K562 (cell line): ENCODE measurements at regions not wholly inside any gene's neighbourhood (a gene's known extent, or its start where the extent isn't known, plus 50 kb on each side); places are given as distances from the start of the nearest gene placed in this dataset.

Experiments
- ATAC-seq: fragments of 200-7000 bp; cut with Tn5 transposase; 3 replicates; pipeline ENCODE4 v1.9.1; 2020; ENCODE audit warnings: moderate library complexity
- BruUV-seq: library from RNA; stranded (reverse); fragments of 400-500 nt; replicated peaks from 2 replicates; lab custom pipeline; 2021; lab: Mats Ljungman, UMichigan
- CTCF ChIA-PET: fragments of 300-600 bp; formaldehyde crosslinking; extraction: SDS; loops from one replicate; lab custom pipeline; 2021; ENCODE audit warnings: low intra/inter-chr PET ratio; lab: Yijun Ruan, JAX
- POLR2A ChIA-PET: fragments of 300-600, 350-650 bp; sonication (Branson Sonifier 250); formaldehyde crosslinking; extraction: SDS; loops from one replicate; lab custom pipeline; 2021; ENCODE audit warnings: antibody characterized with exemption, inconsistent platforms; lab: Yijun Ruan, JAX
- DNase-seq, 4 experiments: peaks; one replicate each; pipeline versions ENCODE4 v3.0.0 to v3.0.0-alpha.2; 2011 to 2018; ENCODE audit warnings: low spot score in 3 of 4, mixed read lengths in 3 of 4; ENCODE audit errors: extremely low read depth in 1 of 4
- FAIRE-seq: peaks from 2 replicates; lab custom pipeline; 2011; peaks lifted over from hg19 to GRCh38; lab: Jason Lieb, UNC
- H2AFZ ChIP-seq: 2 replicates; pipeline ENCODE4 v1.6.0; 2011; ENCODE audit warnings: low read depth, low read length, control low read depth, inconsistent platforms
- H3K27ac ChIP-seq: fragments of 200-600 bp; 3 replicates; pipeline ENCODE4 v1.8.0; 2011; ENCODE audit warnings: low read depth, mild to moderate bottlenecking, control low read depth, inconsistent platforms, low read length, moderate library complexity, mixed read lengths; ENCODE audit errors: extremely low read depth
- H3K27me3 ChIP-seq, 2 experiments: fragments of 300-600 bp in 1 of 2; 2 replicates in 1 of 2; 3 replicates in 1 of 2; pipeline versions ENCODE4 v1.6.0 to v1.8.0; 2011; ENCODE audit warnings: inconsistent platforms in 2 of 2, low read length in 2 of 2, mild to moderate bottlenecking in 1 of 2, mixed read lengths in 1 of 2, moderate library complexity in 1 of 2; ENCODE audit not compliant: control insufficient read depth in 2 of 2, insufficient read depth in 2 of 2
- H3K36me3 ChIP-seq: fragments of 300-600 bp; 3 replicates; pipeline ENCODE4 v1.8.0; 2011; ENCODE audit warnings: mild to moderate bottlenecking, low read length, inconsistent platforms; ENCODE audit not compliant: control insufficient read depth, insufficient read depth
- H3K4me1 ChIP-seq, 2 experiments: fragments of 200-600 bp in 1 of 2; replicated peaks in 1 of 2; 2 replicates in 1 of 2; 3 replicates in 1 of 2; pipeline versions ENCODE4 v1.5.1 to v1.8.0; 2011; ENCODE audit warnings: inconsistent platforms in 2 of 2, low read length in 2 of 2, mild to moderate bottlenecking in 1 of 2, mixed read lengths in 1 of 2, moderate library complexity in 1 of 2; ENCODE audit not compliant: control insufficient read depth in 2 of 2, insufficient read depth in 2 of 2
- H3K4me2 ChIP-seq: 2 replicates; pipeline ENCODE4 v1.6.1; 2011; ENCODE audit warnings: low read length, control low read depth, inconsistent platforms, mixed read lengths; ENCODE audit not compliant: insufficient read depth
- H3K4me3 ChIP-seq: fragments of 200-600 bp; sonication (generic), shearing (Covaris generic); 2 replicates; pipeline ENCODE4 v1.5.1; 2016; ENCODE audit warnings: control low read depth, inconsistent platforms
- H3K79me2 ChIP-seq: fragments of 200-600 bp; 3 replicates; pipeline ENCODE4 v1.8.0; 2011; ENCODE audit warnings: low read length, inconsistent platforms; ENCODE audit not compliant: control insufficient read depth, insufficient read depth
- H3K9ac ChIP-seq, 2 experiments: 2 replicates each; pipeline versions ENCODE4 v1.6.0 to v1.6.1; 2011; ENCODE audit warnings: low read depth in 2 of 2, low read length in 2 of 2, control low read depth in 1 of 2, inconsistent platforms in 1 of 2, mild to moderate bottlenecking in 1 of 2, mixed read lengths in 1 of 2; ENCODE audit not compliant: insufficient read depth in 1 of 2
- H3K9me1 ChIP-seq: one replicate; pipeline ENCODE4 v1.6.0; 2011; ENCODE audit warnings: inconsistent platforms, mild to moderate bottlenecking, low read length, moderate library complexity; ENCODE audit not compliant: control insufficient read depth, insufficient read depth
- H3K9me3 ChIP-seq: replicated peaks from 2 replicates; pipeline ENCODE4 v1.5.1; 2011; ENCODE audit warnings: low read depth, low read length, inconsistent platforms; ENCODE audit not compliant: control insufficient read depth, insufficient read depth
- H4K20me1 ChIP-seq: replicated peaks from 2 replicates; pipeline ENCODE4 v1.6.1; 2011; ENCODE audit warnings: low read length, inconsistent platforms, mixed read lengths; ENCODE audit not compliant: control insufficient read depth, insufficient read depth
- CBX3 ChIP-seq, 2 experiments: IDR thresholded peaks; 1 replicate in 1 of 2; 2 replicates in 1 of 2; pipeline ENCODE4 v1.6.1; 2012; ENCODE audit warnings: inconsistent platforms in 2 of 2, low read length in 2 of 2, borderline replicate concordance in 1 of 2, control low read depth in 1 of 2
- DEAF1 ChIP-seq: fragments of 450-650 bp; formaldehyde crosslinking; IDR thresholded peaks from 2 replicates; pipeline ENCODE4 v1.4.0; 2020; ENCODE audit warnings: mild to moderate bottlenecking, moderate library complexity
- FOXA3 ChIP-seq, 2 experiments: fragments of 450-650 bp in 1 of 2; sonication (generic) in 1 of 2; formaldehyde crosslinking; IDR thresholded peaks in 1 of 2; conservative IDR thresholded peaks in 1 of 2; 2 replicates each; pipeline versions ENCODE4 v1.4.0 to v1.8.0; 2020 to 2022; ENCODE audit warnings: mild to moderate bottlenecking in 2 of 2, missing genetic modification reagents in 1 of 2
- KAT7 ChIP-seq: sonication (generic); formaldehyde crosslinking; IDR thresholded peaks from 2 replicates; pipeline ENCODE4 v1.8.0; 2022; ENCODE audit warnings: missing genetic modification reagents, mild to moderate bottlenecking, borderline replicate concordance
- KLF16 ChIP-seq: IDR thresholded peaks from 2 replicates; pipeline ENCODE4 v1.6.1; 2016; ENCODE audit warnings: antibody characterized with exemption
- MAFG ChIP-seq: fragments of 450-650 bp; conservative IDR thresholded peaks from 2 replicates; pipeline ENCODE4 v1.6.1; 2016; ENCODE audit warnings: missing genetic modification characterization, missing compliant biosample characterization
- SUPT5H ChIP-seq: fragments of 450-650 bp; IDR thresholded peaks from 2 replicates; pipeline ENCODE4 v1.6.1; 2016
- THRAP3 ChIP-seq: fragments of 450-650 bp; IDR thresholded peaks from 2 replicates; pipeline ENCODE4 v1.6.1; 2016; ENCODE audit warnings: mild to moderate bottlenecking, inconsistent platforms, borderline replicate concordance
- ZBTB33 ChIP-seq: sonication (generic); formaldehyde crosslinking; IDR thresholded peaks from 2 replicates; pipeline ENCODE4 v1.8.1; 2023; ENCODE audit warnings: mild to moderate bottlenecking, missing genetic modification reagents
- ZNF121 ChIP-seq: sonication (generic); formaldehyde crosslinking; conservative IDR thresholded peaks from 2 replicates; pipeline ENCODE4 v1.8.0; 2022; ENCODE audit warnings: missing genetic modification reagents
- ZNF79 ChIP-seq: fragments of 250-450 bp; sonication (Bioruptor Pico); IDR thresholded peaks from 2 replicates; pipeline ENCODE4 v1.4.0; 2020; ENCODE audit warnings: low read depth, mild to moderate bottlenecking, moderate library complexity
- WGBS: fragments of 100-300 bp; shearing (Covaris generic); methylation state at CpG from one replicate; pipeline ENCODE4 v1.1.6; 2016; ENCODE audit warnings: low coverage, mixed read lengths; ENCODE audit not compliant: insufficient coverage; ENCODE audit errors: missing lambda C conversion rate; 5-methylcytosine and 5-hydroxymethylcytosine counted together
- in situ Hi-C: fragments of 300-500 bp; cut with MboI; formaldehyde crosslinking; loops from 4 replicates; pipeline ENCODE4 v1.15.0; 2018; ENCODE audit warnings: inconsistent platforms, mixed read lengths
- intact Hi-C: fragments of 100-400 bp; cut with micrococcal nuclease; formaldehyde crosslinking; loops from 2 replicates; pipeline ENCODE4 v1.14.2; 2022

GRCh38 chr16:85401917-85402766 lies 211.0 kb upstream of the GSE1 start:
- Histone ChIP-seq H3K9me1 (no peaks in the 10 kb centered on the region), H3K27ac (peak overlapping the region; percentile 88), H3K9me3 (peaks cover 9% of the 10 kb centered on the region), H2AFZ (no peak overlapping the region), H4K20me1 (no peaks in the 10 kb centered on the region), H3K9ac (peak overlapping the region; percentile 62 to 89), H3K79me2 (peaks cover 6% of the 10 kb centered on the region; the same call in 2 of the 3 replicates), H3K4me1 (peaks cover 26 to 49% of the 10 kb centered on the region in 2 experiments), H3K4me3 (no peak overlapping the region), H3K36me3 (no peaks in the 10 kb centered on the region; the same call in 2 of the 3 replicates), H3K4me2 (peak overlapping the region; percentile 44; the same call in 1 of the 2 replicates), H3K27me3 (no peaks in the 10 kb centered on the region)
- CTCF ChIA-PET, result no interaction called here
- ATAC-seq, result peak; percentile 36
- in situ Hi-C loops (no loop called here), intact Hi-C loops (no loop called here)
- DNase-seq, result no peak
- POLR2A ChIA-PET, result interaction anchor here (0.5 to 2.3 kb wide), 9 partner anchors 11 to 151 kb away, joined by 3 to 10 read pairs (median 4); no protein-coding TSS in a partner anchor
- no peak for FAIRE-seq
- WGBS, result 83% methylated on average over 30 of the region's 30 CpGs
- BruUV-seq, result no TSS peak
- TF ChIP-seq KLF16 (no peak), CBX3 (IDR thresholded peaks at IDR 0.05; ENCODE audit: borderline replicate concordance in 1 of 2, low read length in 2 of 2) (no peak), KAT7 (CRISPR knock-in tag) (0 out of 2 replicates have a peak, but pooled peaks have one; percentile 19), SUPT5H (no peak), FOXA3 (CRISPR knock-in tag; conservative IDR thresholded peaks at IDR 0.05 in 1 of 2, IDR thresholded peaks at IDR 0.05 in 1 of 2) (0 out of 4 replicates have a peak, but pooled peaks of 1 of the 2 experiments have one; percentile 26), THRAP3 (peak; percentile 80; the same call in 1 of the 2 replicates), ZBTB33 (CRISPR knock-in tag) (peak; percentile 98), MAFG (tag) (no peak), DEAF1 (no peak), ZNF121 (CRISPR knock-in tag) (peak; percentile 51), ZNF79 (CRISPR knock-in tag) (0 out of 2 replicates have a peak, but pooled peaks have one; percentile 4)
